ENCODE measurements at regions not wholly inside any gene's neighbourhood (a gene's known extent, or its start where the extent isn't known, plus 50 kb on each side); places are given as distances from the start of the nearest gene placed in this dataset.

DNA sequence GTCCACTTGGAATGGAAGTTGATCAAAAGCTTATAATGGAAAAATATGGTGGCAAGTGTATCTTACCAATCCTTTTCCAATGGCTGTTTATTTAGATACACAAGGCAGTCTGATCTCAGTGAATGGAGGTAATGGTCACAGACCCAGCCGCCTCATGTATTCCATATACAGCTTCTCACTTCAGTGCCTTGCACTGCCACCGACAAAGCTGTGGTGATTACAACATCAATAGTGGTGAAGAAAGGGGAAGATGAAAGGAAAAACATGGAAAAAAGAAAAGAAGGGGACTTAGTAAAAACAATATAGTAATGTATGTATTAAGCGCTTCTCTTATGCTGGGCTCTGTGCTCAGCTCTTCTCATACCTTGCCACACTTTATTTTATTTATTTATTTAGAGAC, 297.3 kb upstream of the RASA1 start:
- TF ChIP-seq, protein P1, sequence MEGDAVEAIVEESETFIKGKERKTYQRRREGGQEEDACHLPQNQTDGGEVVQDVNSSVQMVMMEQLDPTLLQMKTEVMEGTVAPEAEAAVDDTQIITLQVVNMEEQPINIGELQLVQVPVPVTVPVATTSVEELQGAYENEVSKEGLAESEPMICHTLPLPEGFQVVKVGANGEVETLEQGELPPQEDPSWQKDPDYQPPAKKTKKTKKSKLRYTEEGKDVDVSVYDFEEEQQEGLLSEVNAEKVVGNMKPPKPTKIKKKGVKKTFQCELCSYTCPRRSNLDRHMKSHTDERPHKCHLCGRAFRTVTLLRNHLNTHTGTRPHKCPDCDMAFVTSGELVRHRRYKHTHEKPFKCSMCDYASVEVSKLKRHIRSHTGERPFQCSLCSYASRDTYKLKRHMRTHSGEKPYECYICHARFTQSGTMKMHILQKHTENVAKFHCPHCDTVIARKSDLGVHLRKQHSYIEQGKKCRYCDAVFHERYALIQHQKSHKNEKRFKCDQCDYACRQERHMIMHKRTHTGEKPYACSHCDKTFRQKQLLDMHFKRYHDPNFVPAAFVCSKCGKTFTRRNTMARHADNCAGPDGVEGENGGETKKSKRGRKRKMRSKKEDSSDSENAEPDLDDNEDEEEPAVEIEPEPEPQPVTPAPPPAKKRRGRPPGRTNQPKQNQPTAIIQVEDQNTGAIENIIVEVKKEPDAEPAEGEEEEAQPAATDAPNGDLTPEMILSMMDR (IDR thresholded peaks at IDR 0.05), result no peak
- TF ChIP-seq POLR2AphosphoS5 (IDR thresholded peaks at IDR 0.05) (no peak), POLR2A (IDR thresholded peaks at IDR 0.05) (no peak), EP300 (IDR thresholded peaks at IDR 0.05) (no peak)
